Activated effector memory CD4-positive, alpha-beta T cell treated with anti-CD3 and anti-CD28 coated beads, Interleukin-2, amount 50 U/mL, for 16 hours (primary cell): ENCODE measurements at regions not wholly inside any gene's neighbourhood (a gene's known extent, or its start where the extent isn't known, plus 50 kb on each side); places are given as distances from the start of the nearest gene placed in this dataset.

ENCODE experiments used
- DNase-seq: peaks from one replicate; pipeline ENCODE4 v3.0.0-alpha.2; 2020

- no peak for DNase-seq
Observed at GRCh38 chr5:5826911-5827310, 404.4 kb downstream of the ICE1 start.

- no peak for DNase-seq
Observed at GRCh38 chr5:5822729-5823257, 400.3 kb downstream of the ICE1 start.

GRCh38 chr5:5816960-5817359 lies 394.5 kb downstream of the ICE1 start:
- DNase-seq, result no peak

- DNase-seq, result no peak
Observed at GRCh38 chr5:5813441-5813840, 391.0 kb downstream of the ICE1 start.

GRCh38 chr5:5810461-5810860 lies 388.0 kb downstream of the ICE1 start:
- no peak for DNase-seq

- no peak for DNase-seq
Observed at GRCh38 chr5:5805916-5806315, 383.4 kb downstream of the ICE1 start.

- DNase-seq, result no peak
Observed at GRCh38 chr5:5804478-5805233, 382.2 kb downstream of the ICE1 start.

- no peak for DNase-seq
Observed at GRCh38 chr5:5800801-5801761, 378.6 kb downstream of the ICE1 start.

- no peak for DNase-seq
Observed at GRCh38 chr5:5799826-5800225, 377.3 kb downstream of the ICE1 start.

GRCh38 chr5:5799229-5799628 lies 376.8 kb downstream of the ICE1 start:
- no peak for DNase-seq

- DNase-seq, result no peak
Observed at GRCh38 chr5:5798462-5798861, 376.0 kb downstream of the ICE1 start.

- no peak for DNase-seq
Observed at GRCh38 chr5:5798041-5798440, 375.6 kb downstream of the ICE1 start.

- DNase-seq, result no peak
Observed at GRCh38 chr5:5795074-5795771, 372.7 kb downstream of the ICE1 start.

GRCh38 chr5:5794118-5794560 lies 371.7 kb downstream of the ICE1 start:
- DNase-seq, result no peak

- no peak for DNase-seq
Observed at GRCh38 chr5:5793242-5794117, 371.0 kb downstream of the ICE1 start.

GRCh38 chr5:5792106-5792505 lies 369.6 kb downstream of the ICE1 start:
- DNase-seq, result no peak

GRCh38 chr5:5788793-5789192 lies 366.3 kb downstream of the ICE1 start:
- no peak for DNase-seq

GRCh38 chr5:5787373-5787772 lies 364.9 kb downstream of the ICE1 start:
- no peak for DNase-seq

- no peak for DNase-seq
Observed at GRCh38 chr5:5784101-5784500, 361.6 kb downstream of the ICE1 start.

- no peak for DNase-seq
Observed at GRCh38 chr5:5783021-5783420, 360.5 kb downstream of the ICE1 start.

GRCh38 chr5:5782402-5782801 lies 359.9 kb downstream of the ICE1 start:
- DNase-seq, result no peak

- DNase-seq, result no peak
Observed at GRCh38 chr5:5781335-5781734, 358.9 kb downstream of the ICE1 start.
